Stimulated activated CD4-positive, alpha-beta T cell treated with anti-CD3 and anti-CD28 coated beads, Interleukin-1b, Interleukin-23, amount 100 ng/mL, for 4 hours (primary cell): ENCODE measurements at regions not wholly inside any gene's neighbourhood (a gene's known extent, or its start where the extent isn't known, plus 50 kb on each side); places are given as distances from the start of the nearest gene placed in this dataset.

Experiments
- DNase-seq, 2 donors: peaks; one replicate each; pipeline ENCODE4 v3.0.0-alpha.2; 2020; ENCODE audit warnings: low read depth in 2 of 2

DNA sequence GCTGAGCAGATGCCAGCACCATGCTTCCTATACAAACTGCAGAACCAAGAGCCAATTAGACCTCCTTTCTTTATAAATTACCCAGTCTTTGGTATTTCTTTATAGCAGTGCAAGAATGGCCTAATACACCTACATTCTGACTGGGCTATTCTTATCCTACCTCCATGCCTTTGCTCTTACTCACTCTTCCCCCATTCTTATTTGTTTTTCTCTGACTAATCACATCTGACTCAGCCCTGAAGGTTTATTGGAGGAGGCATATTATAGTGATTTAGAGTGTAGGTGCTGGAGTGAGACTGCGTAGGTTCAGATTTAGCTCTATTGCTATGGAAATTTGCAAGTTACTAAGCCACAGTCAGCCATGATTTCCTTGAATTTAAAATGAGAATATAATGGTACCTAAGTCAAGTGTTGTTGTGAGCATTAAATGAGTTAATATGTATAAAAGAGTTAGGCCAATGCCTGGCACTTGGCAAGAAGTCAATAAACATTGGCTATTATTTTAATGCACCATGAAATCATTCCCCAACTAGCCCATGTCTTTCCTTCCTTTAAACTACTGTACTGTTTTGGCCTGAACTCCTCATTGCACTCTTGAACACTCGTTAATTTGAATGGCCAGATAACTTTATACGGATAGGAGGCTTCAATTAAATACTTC, 531.2 kb upstream of the ZNF608 start:
- DNase-seq, result no peak

GRCh38 chr5:125278711-125279110, 532.3 kb upstream of the ZNF608 start:
- no peak for DNase-seq

DNA sequence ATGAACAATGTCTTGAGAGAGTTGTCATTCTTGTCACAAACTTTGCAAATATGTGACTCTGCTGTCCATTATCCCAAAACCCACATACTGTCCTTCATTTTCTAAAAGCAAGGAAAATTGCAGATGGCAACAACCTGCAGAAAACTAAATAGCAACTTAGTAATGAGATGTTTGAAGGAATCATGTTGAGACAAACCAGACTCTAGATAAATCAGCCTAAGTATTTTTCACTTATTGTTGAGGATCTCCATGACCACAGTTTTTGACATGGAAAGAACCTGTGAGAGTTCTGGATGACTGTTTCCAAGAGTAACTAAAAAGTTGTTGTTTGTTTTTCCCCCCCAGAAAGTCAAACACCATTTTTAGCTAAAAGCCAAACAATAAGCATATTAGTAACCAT, 535.2 kb upstream of the ZNF608 start:
- no peak for DNase-seq

DNA sequence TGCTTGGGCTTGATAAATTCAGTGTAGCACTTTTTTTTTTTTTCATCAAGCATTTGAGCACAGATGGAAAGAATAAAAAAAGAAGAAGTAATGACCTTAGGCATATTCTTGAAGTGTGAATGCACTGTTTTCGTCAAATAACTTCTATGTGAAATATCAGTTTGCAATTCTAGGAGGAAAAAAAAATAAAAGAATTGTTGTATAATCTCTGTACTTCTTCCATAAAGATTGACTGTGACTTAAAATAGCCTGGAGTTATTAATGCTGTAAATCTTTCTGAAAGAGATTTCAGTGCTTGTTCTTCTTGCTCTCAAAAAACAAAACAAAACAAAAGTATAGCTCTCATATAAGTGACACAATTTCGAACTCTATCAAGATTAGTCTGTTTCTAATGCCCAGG, 536.9 kb upstream of the ZNF608 start:
- no peak for DNase-seq

DNA sequence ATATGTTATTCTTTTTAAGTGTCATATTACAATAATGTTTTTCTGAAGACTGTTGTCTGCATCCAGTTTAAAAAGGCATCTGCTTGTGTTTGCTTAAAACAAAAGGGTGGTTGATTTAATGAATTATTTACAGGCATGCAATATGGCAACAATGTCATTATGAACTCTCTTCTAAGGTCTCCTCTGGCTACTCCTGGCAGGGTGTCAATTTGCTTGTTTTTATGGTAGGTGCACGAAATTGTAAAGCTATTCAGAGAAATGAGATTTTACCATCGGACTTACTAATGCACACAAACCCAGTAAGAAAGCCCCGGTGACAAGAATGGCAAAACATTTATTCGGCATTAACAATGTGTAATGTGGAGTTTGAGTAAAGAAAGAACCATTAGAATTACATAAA, 539.8 kb upstream of the ZNF608 start:
- DNase-seq, result no peak

DNA sequence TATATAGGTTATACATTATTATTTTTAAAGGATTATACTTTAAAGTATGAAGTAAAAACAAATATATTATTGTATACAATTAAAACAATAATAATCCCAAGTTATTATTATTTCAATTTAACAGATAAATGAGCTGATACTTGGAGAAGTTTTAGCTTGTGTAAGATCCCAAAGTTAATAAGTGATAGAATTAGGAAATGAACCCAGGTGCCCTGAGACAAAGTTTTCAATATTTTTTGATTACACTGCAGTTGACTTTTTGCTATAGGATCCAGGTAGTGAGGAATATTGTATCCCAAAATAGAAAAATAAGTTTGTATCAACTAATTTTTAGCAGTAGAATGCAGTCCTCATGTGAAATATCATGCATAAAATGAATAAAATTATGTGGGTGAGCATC, 543.2 kb upstream of the ZNF608 start:
- no peak for DNase-seq

DNA sequence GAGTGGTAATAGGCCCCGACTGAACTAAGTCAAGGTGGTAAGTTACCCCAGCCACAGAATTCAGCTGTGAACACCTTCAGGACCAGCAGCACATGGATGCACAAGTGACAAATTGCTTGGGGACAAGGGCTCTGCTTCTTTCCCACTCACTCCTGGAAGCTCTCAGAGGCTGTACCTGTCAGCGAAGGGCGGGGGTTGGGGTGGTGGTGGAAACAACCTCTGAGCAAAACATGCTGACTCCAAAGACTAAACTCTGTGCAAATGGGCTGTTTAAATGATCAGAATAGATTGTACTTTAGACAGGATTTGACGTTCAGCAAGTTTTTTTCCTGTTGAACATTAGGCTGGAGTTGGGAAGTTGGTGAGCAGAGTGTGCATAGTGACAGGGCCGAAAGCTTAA, 544.5 kb upstream of the ZNF608 start:
- no peak for DNase-seq

- no peak for DNase-seq
These were observed 545.0 kb upstream of the ZNF608 start for GRCh38 chr5:125291447-125291846.

- no peak for DNase-seq
These were observed 546.8 kb upstream of the ZNF608 start for GRCh38 chr5:125293223-125293622.

DNA sequence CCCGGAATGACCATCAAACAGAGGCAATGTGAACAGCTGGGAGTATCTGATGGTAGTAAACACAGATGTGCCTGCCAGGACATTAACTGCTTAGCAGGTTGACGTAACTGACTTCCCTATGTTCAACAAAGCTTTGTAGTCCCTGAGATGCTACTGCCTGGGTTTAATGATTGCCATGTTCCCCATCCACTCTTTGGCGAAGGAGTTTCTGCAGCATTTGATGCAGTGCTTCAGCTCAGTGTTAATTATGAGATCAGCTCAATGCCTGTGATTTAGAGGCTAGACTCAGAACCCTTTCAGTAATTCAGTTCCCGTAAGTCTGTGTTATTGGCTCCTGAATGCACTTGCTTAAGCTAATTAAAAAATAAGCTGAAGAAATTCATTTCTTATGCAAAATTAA, 547.3 kb upstream of the ZNF608 start:
- DNase-seq, result no peak

DNA sequence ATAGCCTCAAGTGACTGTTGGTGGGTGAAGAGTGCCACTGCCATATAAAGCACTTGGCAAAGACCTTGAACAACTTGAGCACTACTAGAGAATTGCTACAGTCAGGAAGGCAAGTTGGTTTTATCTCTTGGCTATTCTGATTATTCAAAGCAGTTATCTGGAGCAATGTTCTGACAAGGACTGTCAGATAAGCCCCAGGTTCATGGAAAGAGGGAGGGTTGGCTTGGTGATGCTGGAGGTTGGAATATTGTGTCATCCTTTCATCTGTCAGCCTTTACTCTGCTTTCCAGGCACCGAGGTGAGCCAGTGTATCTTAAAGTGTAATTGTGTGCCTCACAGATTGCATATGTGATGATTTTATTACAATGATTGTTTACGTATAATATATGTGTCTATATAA, 548.4 kb upstream of the ZNF608 start:
- DNase-seq, result no peak

GRCh38 chr5:125295405-125295872, 549.0 kb upstream of the ZNF608 start:
- DNase-seq, result no peak

DNA sequence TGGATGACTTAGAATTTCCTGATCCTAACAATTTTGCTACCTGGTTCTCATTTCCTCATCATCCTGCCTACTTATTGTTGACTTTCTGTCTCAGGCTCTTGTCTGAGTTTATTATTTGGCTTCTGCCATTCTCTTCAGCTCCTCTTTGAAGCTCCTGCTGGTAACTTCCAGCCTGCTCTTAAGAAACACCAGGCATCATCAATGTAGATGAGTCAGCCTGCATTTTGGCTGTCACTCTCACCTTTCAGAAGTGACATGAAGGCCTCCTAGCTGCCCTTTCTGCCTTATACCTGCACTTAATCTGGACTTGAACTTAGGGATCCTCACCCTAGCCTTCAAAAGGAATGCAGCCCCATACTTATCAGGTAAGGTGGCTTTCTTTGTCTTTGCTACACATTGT, 551.8 kb upstream of the ZNF608 start:
- no peak for DNase-seq

GRCh38 chr5:125298746-125299379, 552.4 kb upstream of the ZNF608 start:
- DNase-seq, result no peak

DNA sequence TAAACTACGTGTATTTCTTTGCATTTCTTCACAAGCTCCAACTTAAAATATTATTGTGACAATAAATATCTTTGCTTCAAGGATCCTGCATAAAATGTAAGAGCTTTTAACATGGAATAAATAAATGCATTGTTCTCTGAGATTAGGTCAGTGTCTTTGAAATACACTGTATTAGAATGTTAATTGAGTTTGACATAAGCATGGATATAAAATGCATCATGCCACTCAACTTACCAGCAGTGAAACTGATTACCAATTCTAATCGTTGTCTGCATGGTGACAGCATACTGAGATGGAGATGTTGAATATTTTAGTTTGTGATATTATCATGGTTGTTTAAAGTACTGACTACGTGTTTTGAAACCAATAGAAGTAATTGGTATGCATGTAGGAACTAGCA, 555.3 kb upstream of the ZNF608 start:
- no peak for DNase-seq

GRCh38 chr5:125302577-125302976, 556.1 kb upstream of the ZNF608 start:
- no peak for DNase-seq

DNA sequence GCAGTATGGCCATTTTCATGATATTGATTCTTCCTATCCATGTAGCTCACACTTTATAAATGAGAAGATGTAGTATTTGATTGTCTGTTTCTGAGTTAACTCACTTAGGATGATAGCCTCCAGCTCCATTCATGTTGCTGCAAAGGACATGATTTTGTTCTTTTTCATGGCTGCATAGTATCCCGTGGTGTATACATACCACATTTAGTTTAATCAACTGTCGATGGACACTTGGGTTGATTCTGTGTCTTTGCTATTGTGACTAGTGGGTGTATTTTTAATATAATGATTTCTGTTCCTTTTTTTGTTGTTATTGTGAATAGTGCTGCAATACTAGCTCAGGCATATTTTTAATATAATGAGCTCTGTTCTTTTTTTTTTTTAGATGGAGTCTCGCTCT, 560.3 kb upstream of the ZNF608 start:
- no peak for DNase-seq

GRCh38 chr5:125310749-125311148, 564.3 kb upstream of the ZNF608 start:
- no peak for DNase-seq

DNA sequence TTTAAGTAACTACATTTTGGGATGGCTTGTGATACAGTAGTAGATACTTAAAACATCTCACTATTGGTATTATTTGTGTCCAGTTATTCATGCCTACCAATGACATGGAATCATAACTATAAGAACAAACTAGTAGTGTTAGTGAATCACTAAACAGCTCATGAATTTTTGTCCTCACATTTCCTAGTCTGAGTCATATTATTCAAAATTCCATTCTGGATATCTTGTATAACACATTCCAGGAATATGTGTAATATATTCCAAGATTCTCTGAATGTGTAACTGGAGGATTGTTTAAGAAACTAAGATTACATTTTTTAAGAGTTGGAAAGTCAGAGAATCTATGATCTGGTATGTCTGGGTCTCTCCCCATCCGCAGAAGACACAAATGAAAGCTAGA, 565.3 kb upstream of the ZNF608 start:
- no peak for DNase-seq

- no peak for DNase-seq
These were observed 567.1 kb upstream of the ZNF608 start for GRCh38 chr5:125313555-125313954.

DNA sequence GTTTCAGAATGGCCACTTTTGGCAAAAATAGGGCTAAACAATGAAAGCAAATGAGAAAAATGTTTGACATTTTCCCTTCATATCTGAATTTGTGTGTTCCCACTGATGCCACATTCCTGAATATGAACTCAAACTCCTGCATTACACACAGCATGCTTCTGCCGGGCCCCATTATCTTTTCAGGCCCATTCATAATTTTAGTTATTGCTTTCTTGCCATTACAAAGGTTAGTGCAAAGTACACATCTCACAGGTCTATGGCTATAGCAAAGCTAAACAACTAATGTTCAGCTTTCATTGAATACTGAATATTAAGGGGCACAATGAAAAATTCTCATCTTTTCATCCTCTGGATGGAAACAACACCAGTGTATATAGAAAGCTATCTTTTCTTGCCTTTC, 568.9 kb upstream of the ZNF608 start:
- no peak for DNase-seq

- no peak for DNase-seq
These were observed 570.0 kb upstream of the ZNF608 start for GRCh38 chr5:125316391-125316790.

DNA sequence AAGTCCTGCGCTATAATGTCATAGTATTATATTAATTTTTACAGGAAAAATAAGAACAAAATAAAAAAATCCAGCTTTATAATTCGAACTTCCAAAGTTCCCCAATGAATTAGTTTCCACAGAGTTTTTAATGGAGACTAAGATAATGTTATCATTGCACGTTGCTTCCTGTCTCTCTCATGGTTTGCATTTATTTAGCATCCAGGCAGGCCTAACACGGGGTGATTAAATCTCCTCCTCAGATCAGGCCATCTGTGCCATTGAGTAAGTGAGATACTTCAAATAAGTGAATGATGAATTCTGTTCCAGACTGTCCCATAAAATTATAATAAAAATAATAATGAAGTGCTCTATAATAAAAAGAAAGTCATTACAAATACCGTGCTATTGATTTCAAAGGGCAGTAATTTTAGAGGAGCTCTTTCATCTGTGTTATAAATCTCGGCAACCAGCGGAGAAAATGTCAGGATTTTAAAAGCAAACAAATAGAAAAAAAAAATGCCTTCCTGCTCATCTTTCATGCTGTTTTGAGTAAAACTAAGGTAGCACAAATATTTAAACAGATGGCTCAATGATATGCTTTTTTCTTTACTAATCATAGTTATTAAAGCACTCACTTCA, 570.6 kb upstream of the ZNF608 start:
- DNase-seq, result no peak
